T-helper 2 cell (primary cell): ENCODE measurements at regions not wholly inside any gene's neighbourhood (a gene's known extent, or its start where the extent isn't known, plus 50 kb on each side); places are given as distances from the start of the nearest gene placed in this dataset.
A peak's percentile ranks its signal among the peaks of the same experiment; 100 is the strongest.
"Not testable (repeated sequence)": the region's sequence is repeated elsewhere in the genome, so short reads cannot be mapped to it uniquely, and the experiment has no call there.

Experiments
- DNase-seq, 5 experiments: peaks; one replicate each; pipeline versions ENCODE4 v3.0.0 to v3.0.0-alpha.2; 2012 to 2022

DNA sequence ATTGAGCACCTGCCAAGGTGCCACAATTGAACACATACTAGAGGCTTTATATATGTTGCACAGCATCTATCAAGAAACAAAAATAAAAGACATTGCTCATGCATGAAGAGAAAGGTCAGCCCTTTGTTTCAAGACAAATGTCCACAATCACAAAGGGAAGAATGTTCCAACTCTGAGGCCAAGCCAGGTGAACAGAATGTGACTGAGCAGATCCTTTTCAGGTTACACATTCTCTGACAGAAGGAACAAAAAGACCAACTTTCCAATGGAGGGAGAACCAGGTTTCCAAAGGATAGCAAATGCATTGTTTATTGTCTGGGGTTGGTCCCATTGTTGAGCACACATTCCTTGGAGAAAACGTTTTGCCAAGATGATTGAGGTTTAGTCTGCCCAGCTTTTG, 50.2 kb upstream of the FAM174B start:
- DNase-seq = no peak

DNA sequence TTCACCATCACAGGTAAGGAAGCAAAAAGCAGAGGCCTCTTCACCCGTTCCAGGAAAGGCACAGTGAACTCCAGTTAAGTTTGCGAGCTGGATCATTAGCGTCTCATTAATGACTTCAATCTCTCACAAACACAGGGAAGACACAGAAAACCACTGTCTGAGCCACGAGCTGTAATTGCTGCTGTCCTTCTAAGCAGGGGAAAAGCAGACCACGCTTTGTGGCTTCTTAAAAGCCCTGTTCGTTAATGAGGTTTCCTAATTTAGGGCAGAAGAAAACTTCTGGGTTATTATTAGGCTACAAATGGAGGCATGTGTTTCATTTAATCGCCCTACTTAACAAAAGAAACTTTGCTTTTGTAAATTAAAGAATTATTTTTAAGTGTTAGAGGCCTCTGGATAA, 50.6 kb upstream of the FAM174B start:
- no peak for DNase-seq

DNA sequence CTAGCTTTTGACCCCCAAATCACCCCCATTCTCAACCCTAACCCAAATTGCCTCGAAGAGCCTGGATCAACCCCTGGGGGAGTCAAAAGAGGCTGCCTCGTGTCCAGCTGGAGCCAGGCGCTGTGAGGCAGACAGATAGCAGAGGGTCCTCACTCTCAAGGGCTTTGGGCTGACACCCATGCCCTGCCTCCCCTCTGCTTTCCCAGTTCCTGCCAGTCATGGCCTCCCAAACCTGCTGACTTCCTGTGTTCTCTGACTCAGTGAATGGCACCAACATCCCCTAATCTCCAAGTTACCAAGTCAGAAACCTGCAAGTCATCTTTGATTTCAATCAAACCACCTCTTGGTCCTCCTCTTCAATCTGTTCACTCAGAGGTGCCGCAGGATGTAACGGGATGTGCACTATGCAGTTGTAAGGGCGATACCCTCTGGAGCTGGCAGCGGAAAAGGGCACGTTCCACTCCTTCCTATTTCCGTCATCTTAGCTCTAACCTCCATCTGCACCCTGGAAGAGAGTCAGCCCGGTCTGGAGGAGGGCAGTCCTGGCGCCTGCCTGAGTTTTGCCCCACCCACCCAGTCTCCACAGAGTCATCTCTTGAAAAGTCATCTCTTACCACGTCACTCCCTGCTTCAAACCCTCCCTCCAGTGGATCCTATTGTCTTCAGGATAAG, 52.4 kb upstream of the FAM174B start:
- no peak for DNase-seq

DNA sequence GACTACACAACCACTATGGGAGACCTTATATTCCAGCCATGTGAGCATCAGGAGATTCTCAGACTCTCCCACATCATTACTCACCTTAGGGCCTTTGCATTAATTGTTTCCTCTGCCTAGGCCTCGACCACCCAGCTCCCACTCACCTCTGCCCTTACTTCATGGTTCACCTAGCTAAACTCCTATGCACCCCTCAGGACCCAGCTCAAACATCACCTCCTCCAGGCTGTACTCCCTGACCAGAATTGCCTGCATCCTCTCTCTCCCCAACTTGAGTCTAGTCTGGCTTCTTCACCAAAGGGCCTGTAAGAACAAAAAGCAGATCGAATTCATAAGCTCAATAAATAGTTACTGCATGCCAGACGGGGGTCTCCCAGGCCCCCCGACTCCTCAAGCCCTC, 53.1 kb upstream of the FAM174B start:
- DNase-seq = no peak

DNA sequence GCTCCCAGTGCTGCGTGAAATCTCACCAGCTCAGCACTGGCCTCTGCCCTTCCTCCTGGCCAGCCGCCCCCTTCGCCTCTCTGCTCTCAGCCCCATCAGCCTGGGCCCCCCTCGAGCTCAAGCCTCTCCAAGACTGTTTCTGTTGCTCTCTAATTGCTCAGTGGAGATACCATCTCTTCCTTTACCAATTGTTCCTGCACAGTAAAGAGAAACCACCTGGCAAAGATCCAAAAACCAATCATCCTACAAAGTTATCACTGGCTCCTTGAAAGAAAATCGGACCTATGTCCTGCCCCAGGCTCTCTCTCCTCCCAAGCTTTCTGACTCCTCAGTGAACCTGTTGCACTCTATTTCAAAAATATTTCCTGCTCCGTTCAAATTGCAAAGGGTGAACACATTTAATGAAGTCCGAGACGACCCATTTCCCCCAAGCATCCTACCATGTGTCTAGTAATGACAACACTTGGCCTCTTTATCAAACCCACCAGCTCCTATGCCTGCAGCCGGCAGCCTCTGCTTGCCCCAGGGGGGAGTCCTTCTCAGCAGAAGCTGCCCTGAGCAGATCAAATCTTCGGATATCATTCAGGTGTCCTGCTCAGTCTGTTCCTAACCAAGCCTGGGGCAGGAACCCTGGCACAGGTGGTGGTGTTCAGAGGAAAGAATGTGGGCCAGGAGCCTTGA, 53.7 kb upstream of the FAM174B start:
- DNase-seq = no peak

DNA sequence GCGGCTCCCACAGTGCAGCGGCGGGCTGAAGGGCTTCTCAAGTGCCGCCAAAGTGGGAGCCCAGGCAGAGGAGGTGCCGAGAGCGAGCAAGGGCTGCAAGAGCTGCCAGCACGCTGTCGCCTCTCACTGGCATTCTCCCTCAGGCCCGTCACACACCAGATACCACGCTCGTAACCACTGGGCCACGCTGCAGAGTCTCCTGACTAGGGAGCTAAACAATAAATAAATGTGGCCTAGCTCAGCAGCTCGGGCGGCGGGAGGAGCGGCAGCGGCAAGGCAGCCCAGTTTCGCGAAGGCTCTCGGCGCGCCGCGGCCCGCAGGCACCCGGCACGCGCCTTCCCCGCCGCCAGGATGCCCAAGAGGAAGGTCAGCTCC, 55.9 kb upstream of the FAM174B start:
- DNase-seq = no peak

DNA sequence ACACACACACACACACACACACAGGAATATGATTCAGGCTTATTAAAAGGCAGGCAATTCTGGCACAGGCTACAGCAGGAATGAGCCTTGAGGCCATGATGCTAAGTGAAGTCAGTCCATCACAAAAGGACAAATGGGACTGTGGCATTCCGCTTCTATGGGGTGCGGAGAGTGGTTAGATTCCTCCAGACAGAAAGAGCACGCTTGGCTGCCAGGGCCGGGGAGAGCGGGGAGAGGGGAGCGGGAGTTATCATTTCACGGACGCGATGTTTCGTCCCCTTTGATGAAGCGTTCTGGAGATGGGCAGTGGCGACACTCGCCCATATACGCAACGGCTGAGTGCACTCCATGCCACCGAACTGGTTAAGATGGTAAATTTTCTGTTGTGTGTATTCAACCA, 58.5 kb upstream of the FAM174B start:
- DNase-seq = no peak

DNA sequence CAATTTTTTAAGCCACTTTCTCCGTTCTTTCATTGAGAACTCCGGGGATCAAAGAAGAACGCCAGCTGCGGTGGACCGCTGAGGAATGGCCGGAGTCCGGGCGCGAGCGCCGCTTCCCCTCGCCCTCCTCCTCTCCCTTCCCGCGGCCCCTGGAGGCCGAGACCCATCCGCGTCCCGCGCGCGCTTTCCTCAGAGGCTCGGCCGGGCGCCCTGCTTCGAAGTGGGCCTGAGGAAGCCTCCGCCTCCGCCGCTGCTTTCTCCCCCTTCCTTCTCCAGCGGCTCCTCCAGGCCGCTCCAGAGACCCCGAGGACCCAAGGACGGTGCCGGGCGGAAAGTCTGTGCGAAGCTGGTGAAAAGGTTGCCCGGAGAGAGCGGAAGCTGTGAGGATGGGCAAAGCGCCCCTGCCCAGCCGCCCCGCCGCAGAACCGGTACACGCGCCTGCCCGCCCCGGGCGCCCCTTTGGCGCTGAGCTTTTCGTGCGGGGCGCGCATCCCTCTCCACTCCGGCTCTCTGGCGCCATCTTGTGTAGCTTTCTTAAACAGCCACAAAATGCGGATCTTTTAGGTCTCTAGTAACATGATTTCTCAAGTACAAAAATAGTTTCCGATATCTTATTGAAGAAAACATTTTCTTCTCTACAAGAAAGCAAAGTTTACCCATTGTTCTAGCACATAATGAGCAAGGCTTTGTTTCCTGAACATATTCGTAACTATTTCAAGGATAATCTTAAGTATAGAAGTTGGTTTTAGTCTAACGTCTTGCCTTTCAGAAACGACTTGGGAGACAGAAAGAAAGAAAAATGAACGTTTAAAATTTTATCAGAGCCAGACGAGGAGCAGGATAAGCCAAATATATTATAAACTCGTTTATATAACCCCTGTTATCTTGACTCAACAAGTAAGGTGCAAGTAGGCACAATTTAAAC, 59.2 kb upstream of the FAM174B start:
- peak; percentile 21 to 69 (median 51) for DNase-seq

DNA sequence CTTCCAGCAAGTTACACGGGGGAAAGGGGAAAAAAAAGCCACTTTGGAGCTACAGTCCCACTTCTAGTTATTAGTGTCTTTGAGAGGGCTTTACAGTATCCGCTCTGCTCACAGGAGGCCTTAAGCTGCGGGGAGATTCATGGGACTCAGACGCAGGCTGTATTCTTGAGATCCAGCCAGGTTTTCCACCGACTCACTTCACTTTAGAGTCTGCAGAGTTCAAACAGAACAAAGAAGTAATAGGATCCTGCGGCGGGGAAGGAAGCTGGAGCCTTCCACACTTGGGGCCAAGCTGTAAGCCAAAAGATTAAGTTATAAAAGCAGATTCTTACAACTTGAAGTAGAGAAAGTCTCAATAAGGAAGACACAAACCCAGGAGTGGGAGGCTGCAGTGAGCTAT, 60.2 kb upstream of the FAM174B start:
- DNase-seq = no peak

DNA sequence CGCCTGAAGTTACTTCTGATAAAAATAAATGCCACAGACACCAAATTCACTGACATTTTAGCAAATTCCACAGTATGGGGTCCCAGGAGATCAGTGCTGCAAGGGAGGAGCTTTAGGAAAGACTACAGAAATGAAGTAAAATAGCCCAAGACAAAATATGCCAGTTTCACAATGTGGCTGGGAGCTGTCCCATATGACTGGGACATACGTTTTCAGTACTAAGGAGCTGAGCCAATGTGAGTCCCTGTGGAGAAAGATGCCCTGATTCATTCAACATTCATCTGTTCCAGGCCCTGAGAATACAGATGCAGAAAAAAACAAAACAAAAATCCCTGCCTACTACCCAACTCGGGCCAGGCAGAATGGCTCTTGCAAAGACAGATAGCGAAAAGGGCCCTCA, 63.4 kb upstream of the FAM174B start:
- DNase-seq = no peak

DNA sequence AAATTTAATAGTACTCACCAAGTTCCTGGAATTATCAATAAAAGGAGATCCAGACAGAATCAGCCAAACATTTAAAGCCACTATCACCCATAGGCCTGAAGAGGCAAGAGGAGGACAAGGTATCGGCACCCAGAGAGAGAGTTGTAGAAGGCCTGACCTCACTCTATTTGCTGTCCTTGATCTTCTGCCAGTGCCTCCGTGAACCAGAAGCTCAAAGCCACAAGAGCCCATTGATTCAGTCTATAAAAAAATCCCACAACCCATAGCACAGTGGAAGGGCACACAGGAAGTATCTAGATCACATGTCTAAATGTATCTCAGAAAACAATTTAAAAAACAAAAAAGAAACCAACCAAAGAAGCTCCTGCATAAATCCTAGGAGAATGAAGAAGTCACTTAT, 68.6 kb upstream of the FAM174B start:
- DNase-seq = peak in 1 of 5 experiments; percentile 16

DNA sequence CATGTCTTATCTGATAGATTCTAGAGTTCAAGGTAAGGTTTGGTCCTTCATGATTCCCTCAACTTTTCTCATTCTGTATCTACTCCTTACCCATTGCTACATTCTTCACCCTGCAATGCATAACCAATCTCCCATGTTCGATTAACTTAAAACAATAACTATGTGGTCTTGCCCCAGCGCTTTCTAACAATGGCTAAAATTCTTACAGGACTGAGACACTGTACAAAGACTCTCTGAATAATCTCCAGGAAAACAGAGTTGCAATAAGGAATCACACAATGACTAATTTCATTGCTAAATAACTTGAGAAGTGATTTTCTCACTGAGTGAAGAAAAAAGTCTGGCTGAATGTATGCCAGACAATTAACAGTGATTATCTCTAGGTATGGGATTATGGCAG, 69.6 kb upstream of the FAM174B start:
- no peak for DNase-seq

DNA sequence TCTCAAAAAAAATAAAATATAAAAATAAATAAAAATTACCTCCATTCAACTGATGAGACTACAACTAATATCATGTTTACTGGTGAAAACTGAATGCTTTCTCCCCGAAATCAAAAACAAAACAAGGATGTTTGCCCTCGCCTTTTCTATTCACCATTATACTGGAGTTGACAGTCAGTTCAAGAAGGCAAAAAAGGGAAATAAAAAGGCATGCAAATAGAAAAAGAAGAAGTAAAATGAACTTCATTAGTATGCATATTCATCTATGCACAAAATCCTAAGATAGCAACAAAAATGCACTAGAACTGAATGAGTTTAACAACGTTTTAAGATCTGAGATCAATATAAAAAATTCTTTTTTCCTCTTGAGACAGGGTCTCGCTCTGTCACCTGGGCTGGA, 72.7 kb upstream of the FAM174B start:
- DNase-seq = no peak

DNA sequence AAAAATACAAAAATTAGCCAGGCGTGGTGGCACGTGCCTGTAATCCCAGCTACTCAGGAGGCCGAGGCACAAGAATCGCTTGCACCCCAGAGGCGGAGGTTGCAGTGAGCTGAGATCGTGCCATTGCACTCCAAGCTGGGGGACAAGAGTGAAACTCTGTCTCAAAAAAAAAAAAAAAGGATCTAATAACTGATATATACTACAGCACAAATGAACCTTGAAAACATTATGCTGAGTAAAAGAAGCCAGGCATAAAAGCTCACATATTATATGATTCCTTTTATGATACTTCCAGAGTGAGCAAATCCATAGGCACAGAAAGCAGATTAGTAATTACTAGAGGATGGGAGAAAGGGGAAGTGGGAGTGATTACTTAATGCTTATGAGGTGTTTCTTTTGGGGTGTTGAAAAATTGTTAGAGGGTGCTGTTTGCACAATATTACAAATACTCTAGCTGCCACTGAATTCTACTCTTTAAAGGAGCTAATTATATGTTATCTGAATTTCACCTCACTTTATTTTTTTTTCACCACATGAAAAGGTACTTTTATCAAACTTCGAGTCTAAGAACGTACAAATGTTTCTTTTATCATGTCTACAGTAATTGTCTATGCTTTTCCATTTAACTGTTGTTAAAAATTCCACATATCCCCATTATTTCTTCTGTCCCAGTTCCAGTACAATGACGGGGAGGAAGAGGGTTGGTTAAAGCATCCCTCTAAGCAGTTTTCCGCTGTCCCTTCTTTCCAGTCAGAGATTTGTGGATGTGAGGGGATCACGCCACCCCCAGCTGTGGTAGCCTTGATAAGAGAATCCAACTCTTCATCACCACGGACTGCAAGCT, 77.7 kb upstream of the FAM174B start:
- no peak for DNase-seq

DNA sequence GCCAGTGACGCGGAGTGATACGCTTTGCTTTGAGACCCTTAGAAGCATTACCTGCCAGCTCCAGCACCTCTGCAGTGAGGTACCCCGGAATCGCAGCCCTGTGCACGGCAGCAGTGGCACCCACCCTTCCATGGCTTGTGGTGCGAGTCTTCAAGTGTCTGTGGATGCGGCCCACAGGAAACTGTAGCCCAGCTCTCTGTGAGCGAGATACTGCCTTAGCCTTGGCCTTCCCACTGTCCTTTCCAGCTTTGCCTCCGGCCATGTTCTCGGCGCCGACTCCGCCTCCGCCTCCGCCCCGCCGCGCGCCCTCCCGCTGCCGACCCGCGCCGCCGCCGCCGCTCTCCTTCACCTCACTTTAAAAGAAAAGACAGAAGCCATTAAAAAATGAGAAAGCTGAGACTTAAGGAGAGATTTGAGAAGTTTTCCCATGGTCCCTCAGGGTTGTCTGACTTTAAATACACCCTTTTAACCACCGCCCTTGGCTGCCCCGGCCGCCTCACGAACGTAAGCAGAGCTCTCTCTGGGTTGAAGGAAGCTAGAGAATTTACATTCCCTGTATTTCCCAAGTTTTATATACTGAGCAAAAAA, 78.5 kb upstream of the FAM174B start:
- DNase-seq = peak in 1 of 5 experiments; percentile 74

DNA sequence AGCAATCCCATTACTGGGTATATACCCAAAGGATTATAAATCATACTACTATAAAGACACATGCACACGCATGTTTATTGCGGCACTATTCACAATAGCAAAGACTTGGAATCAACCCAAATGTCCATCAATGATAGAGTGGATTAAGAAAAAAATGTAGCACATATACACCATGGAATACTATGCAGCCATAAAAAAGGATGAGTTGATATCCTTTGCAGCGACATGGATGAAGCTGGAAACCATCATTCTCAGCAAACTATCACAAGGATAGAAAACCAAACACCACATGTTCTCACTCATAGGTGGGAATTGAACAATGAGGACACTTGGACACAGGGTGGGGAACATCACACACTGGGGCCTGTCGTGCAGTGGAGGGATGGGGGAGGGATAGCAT, 83.7 kb upstream of the FAM174B start:
- not testable (repeated sequence) for DNase-seq

DNA sequence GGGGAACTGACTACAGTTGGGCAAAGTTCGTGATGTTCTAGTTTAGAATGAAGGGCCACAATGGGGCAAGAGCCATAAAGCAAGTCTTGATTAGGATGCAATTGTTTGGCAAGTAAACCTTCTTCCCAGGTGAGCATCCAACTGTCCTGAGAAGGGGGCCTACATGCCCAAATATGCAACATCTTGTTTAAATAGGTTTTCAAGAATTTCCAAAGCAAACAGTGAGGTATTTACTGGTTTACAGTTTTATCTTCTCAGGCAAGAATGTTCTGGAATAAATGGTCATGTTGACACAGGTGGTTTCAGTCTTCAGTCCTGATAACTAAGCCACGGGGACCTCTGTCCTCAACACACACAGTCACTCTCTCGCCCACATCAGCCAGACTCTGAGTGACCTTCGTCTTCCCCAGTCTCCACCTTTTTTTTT, 90.3 kb upstream of the FAM174B start:
- no peak for DNase-seq

DNA sequence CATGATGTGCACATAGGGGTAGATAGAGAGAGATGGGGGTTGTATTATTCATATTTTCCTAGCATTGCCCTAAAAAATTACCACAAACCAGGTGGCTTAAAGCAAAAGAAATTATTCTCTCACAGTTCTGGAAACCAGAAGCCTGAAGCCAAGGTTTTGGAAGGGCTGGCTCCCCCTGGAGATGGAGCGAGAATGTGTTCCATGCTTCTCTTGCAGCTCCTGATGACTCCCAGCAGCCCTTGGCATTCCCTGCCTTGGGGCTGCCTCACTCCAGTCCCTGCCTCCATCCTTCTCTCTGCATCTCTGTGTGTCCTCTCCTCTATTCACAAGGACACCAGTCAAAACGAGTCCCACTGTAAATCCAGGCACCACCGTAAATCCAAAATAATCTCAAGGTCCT, 91.5 kb upstream of the FAM174B start:
- no peak for DNase-seq

DNA sequence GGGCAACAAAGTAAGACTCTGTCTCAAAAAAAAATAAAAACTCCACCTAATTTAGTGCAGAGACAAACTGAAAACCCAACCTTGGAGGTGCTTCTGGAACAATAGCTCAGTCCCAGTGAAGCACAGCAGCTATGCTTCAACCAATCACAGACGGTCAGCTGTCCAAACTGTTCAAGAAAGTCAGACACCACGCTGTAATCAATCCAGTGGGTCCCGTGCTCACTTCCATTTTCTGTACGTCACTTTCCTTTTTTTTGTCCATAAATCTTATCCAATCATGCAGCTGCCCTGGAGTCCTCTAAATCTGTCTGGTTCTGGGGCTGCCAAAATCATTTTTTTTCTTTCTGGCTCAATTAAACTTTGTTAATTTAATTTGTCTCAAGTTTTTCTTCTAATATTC, 93.6 kb upstream of the FAM174B start:
- no peak for DNase-seq

DNA sequence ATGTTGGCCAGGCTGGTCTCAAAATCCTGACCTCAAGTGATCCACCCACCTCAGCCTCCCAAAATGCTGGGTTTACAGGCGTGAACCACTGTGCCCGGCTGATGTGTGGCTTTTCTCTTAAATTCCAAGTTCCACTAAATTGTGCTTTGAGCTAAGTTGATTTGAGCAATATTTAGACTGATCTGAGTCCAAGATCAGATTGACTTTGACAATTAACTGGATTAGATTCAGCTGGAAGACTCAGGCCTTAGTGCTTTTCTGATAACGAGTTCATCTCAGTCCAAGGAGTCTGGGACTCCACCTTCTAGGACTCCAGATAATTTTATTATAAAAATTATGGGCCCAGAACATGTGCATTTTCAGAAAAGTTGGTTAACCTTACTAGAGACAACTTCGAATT, 94.4 kb upstream of the FAM174B start:
- no peak for DNase-seq

DNA sequence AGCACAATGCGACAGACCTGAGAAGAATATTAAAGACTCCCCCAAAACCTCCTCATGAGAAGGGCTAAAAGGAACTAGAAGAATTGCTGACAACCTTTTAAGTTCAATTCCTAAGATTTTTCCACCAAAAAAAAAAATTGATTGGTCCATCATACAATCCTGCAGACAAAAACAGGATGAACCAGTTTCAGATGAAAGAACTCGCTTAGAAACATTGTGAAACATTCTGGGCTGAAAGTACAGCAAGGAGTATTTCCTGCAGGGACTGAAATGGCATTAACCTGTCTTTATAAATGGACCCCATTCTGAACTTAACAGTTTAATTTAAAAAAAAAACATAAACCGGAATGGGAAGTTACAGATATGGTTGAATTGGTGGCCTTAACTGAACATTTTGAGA, 96.0 kb upstream of the FAM174B start:
- no peak for DNase-seq

DNA sequence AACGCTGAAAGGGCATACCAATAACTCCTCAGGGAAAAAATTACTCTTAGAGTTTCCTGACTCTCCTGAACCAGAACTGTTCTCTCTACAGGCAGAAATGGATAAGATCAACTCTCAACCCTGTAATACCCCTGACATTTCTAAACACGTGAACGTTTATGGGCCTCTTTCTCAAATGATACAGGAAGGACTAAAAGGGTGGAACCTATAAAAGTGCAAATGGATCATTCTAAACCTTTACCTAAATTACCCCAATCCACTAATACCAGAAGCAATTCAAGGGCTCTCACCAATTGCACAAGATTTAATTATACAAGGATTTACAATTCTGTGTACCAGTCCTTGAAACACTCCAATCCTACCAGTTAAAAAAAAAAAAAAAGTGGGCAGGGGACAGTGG, 98.0 kb upstream of the FAM174B start:
- DNase-seq = no peak
